Ovary (tissue), 7 donors: ENCODE measurements at regions not wholly inside any gene's neighbourhood (a gene's known extent, or its start where the extent isn't known, plus 50 kb on each side); places are given as distances from the start of the nearest gene placed in this dataset.
A peak's percentile ranks its signal among the peaks of the same experiment; 100 is the strongest.

ENCODE experiments used
- DNase-seq, 5 donors: peaks; one replicate each; pipeline ENCODE4 v3.0.0-alpha.2; 2019 to 2020
- H3K27ac ChIP-seq, 2 donors: fragments of 200-600 bp; one replicate each; pipeline versions ENCODE4 v1.5.1 to v1.8.0; 2019 to 2022
- H3K27me3 ChIP-seq: fragments of 200-600 bp; one replicate; pipeline ENCODE4 v1.8.0; 2022
- H3K36me3 ChIP-seq: fragments of 200-600 bp; sonication (generic); one replicate; pipeline ENCODE4 v1.5.1; 2019
- H3K4me1 ChIP-seq: one replicate; pipeline ENCODE4 v1.8.1; 2013; ENCODE audit warnings: mild to moderate bottlenecking, moderate library complexity; ENCODE audit not compliant: insufficient read depth
- H3K4me3 ChIP-seq: fragments of 200-600 bp; sonication (generic); one replicate; pipeline ENCODE4 v1.5.1; 2017
- H3K9me3 ChIP-seq, 2 donors: fragments of 200-600 bp in 1 of 2; sonication (generic) in 1 of 2; one replicate each; pipeline versions ENCODE4 v1.5.1 to v1.8.1; 2013 to 2019; ENCODE audit warnings: mild to moderate bottlenecking in 1 of 2, moderate library complexity in 1 of 2
- CTCF ChIP-seq, 3 donors: fragments of 450-650 bp in 2 of 3; fragments of 200-600 bp in 1 of 3; IDR thresholded peaks; one replicate each; pipeline versions ENCODE4 v1.5.1 to v1.8.0; 2016 to 2022; ENCODE audit warnings: antibody characterized with exemption in 3 of 3, mild to moderate bottlenecking in 1 of 3
- EP300 ChIP-seq: sonication (generic); formaldehyde crosslinking; IDR thresholded peaks from one replicate; pipeline ENCODE4 v1.6.1; 2017; ENCODE audit warnings: antibody characterized with exemption
- POLR2A ChIP-seq: fragments of 450-650 bp; IDR thresholded peaks from one replicate; pipeline ENCODE4 v1.6.1; 2017; ENCODE audit warnings: antibody characterized with exemption, mild to moderate bottlenecking, moderate library complexity
- WGBS, 3 donors: extraction: QIAGEN DNeasy Blood & Tissue Kit in 1 of 3; methylation state at CpG; one replicate each; pipeline versions ENCODE4 v1.1.5 to v1.1.7; 2013 to 2017; 5-methylcytosine and 5-hydroxymethylcytosine counted together
- intact Hi-C, 4 donors: fragments of 100-400 bp; cut with DNase I; formaldehyde crosslinking; loops; one replicate each; pipeline versions ENCODE4 v1.11.0 to v1.15.1; 2022 to 2023
- donor health status: DM: no; HTN: no; CAD: no; lungs with moderate emphysema.
- donor health status: DM: no; HTN: no; CAD: no.
- donor health status: Bipolar disorder and iron deficiency.
- donor health status: DM: no; HTN: no; CAD: no.
- donor health status: DM: yes; HTN: yes; CAD: no.

- intact Hi-C loops = no loop called here
- H3K4me1 ChIP-seq = no peaks in the 10 kb centered on the region
- H3K9me3 ChIP-seq = no peaks in the 10 kb centered on the region
- TF ChIP-seq EP300 = no peak
- TF ChIP-seq CTCF (IDR thresholded peaks at IDR 0.05) = no peak
- no peak for TF ChIP-seq POLR2A
- H3K4me3 ChIP-seq = no peak overlapping the region
- no peaks in the 10 kb centered on the region for H3K36me3 ChIP-seq
- DNase-seq = no peak
- WGBS, 3 donors = 79 to 92% (median 89%) methylated on average over 1 of the region's 1 CpG
- H3K27me3 ChIP-seq = no peaks in the 10 kb centered on the region
- no peak overlapping the region for H3K27ac ChIP-seq
These were observed 251.9 kb upstream of the IRAK1BP1 start for GRCh38 chr6:78615430-78615904.

GRCh38 chr6:78618970-78619369 lies 248.4 kb upstream of the IRAK1BP1 start:
- no peak overlapping the region for H3K27ac ChIP-seq
- intact Hi-C loops = no loop called here
- no peak overlapping the region for H3K4me3 ChIP-seq
- H3K9me3 ChIP-seq = no peaks in the 10 kb centered on the region
- 3 to 6% (median 5%) methylated on average over 2 of the region's 2 CpGs for WGBS, 3 donors
- H3K36me3 ChIP-seq = no peaks in the 10 kb centered on the region
- no peaks in the 10 kb centered on the region for H3K27me3 ChIP-seq
- no peak for DNase-seq
- no peaks in the 10 kb centered on the region for H3K4me1 ChIP-seq
- TF ChIP-seq POLR2A = no peak
- TF ChIP-seq EP300 = no peak

- Histone ChIP-seq H3K27me3 (no peaks in the 10 kb centered on the region), H3K4me1 (no peaks in the 10 kb centered on the region), H3K36me3 (no peaks in the 10 kb centered on the region), H3K4me3 (no peak overlapping the region), H3K9me3 (no peaks in the 10 kb centered on the region), H3K27ac (no peak overlapping the region)
- intact Hi-C loops = no loop called here
- no peak for TF ChIP-seq POLR2A
- TF ChIP-seq CTCF (IDR thresholded peaks at IDR 0.05) = no peak
- TF ChIP-seq EP300 = no peak
- no peak for DNase-seq
These were observed 243.8 kb upstream of the IRAK1BP1 start for GRCh38 chr6:78623554-78623953.

- WGBS, 3 donors = 16 to 32% (median 24%) methylated on average over 27 of the region's 27 CpGs
- no peaks in the 10 kb centered on the region for H3K36me3 ChIP-seq
- no peaks in the 10 kb centered on the region for H3K9me3 ChIP-seq
- H3K27ac ChIP-seq = no peak overlapping the region
- H3K27me3 ChIP-seq = no peaks in the 10 kb centered on the region
- DNase-seq = peak in 1 of 5 donors; percentile 39
- TF ChIP-seq POLR2A (no peak), CTCF (IDR thresholded peaks at IDR 0.05) (no peak), EP300 (no peak)
- H3K4me1 ChIP-seq = peaks cover 2% of the 10 kb centered on the region
- peak overlapping the region; percentile 13 for H3K4me3 ChIP-seq
- intact Hi-C loops = no loop called here
These were observed 238.1 kb upstream of the IRAK1BP1 start for GRCh38 chr6:78629154-78629721.

- peaks cover 2% of the 10 kb centered on the region for H3K4me1 ChIP-seq
- WGBS, 3 donors = 87 to 91% (median 89%) methylated on average over 22 of the region's 22 CpGs
- H3K4me3 ChIP-seq = no peak overlapping the region
- H3K27me3 ChIP-seq = no peaks in the 10 kb centered on the region
- no peak for DNase-seq
- intact Hi-C loops = no loop called here
- TF ChIP-seq EP300 (no peak), CTCF (IDR thresholded peaks at IDR 0.05) (no peak), POLR2A (no peak)
- no peaks in the 10 kb centered on the region for H3K36me3 ChIP-seq
- H3K27ac ChIP-seq = no peak overlapping the region
- H3K9me3 ChIP-seq = no peaks in the 10 kb centered on the region
These were observed 237.5 kb upstream of the IRAK1BP1 start for GRCh38 chr6:78629836-78630235.
